Osteocyte (in vitro differentiated cells): ENCODE measurements at regions not wholly inside any gene's neighbourhood (a gene's known extent, or its start where the extent isn't known, plus 50 kb on each side); places are given as distances from the start of the nearest gene placed in this dataset.

Experiments
- DNase-seq: peaks from one replicate; pipeline ENCODE4 v3.0.0; 2021; ENCODE audit warnings: mixed read lengths; ENCODE audit not compliant: unreplicated experiment; ENCODE audit errors: extremely low spot score
- H3K27ac Mint-ChIP-seq: one replicate; pipeline ENCODE4 v1.8.0; 2021; ENCODE audit warnings: mild to moderate bottlenecking, mixed read lengths; ENCODE audit not compliant: unreplicated experiment
- H3K27me3 Mint-ChIP-seq: one replicate; pipeline ENCODE4 v1.8.0; 2021; ENCODE audit warnings: mixed read lengths; ENCODE audit not compliant: unreplicated experiment
- H3K36me3 Mint-ChIP-seq: one replicate; pipeline ENCODE4 v1.8.0; 2021; ENCODE audit warnings: mixed read lengths; ENCODE audit not compliant: unreplicated experiment
- H3K4me1 Mint-ChIP-seq: one replicate; pipeline ENCODE4 v1.8.0; 2021; ENCODE audit warnings: mixed read lengths; ENCODE audit not compliant: unreplicated experiment
- H3K4me3 Mint-ChIP-seq: one replicate; pipeline ENCODE4 v1.8.0; 2021; ENCODE audit warnings: mild to moderate bottlenecking, moderate library complexity, mixed read lengths; ENCODE audit not compliant: unreplicated experiment
- H3K9me3 Mint-ChIP-seq: one replicate; pipeline ENCODE4 v1.8.0; 2021; ENCODE audit warnings: mixed read lengths; ENCODE audit not compliant: unreplicated experiment
- TF ChIP-seq, protein P1 (sequence below): fragments of 200-600 bp; sonication (generic); IDR thresholded peaks from 2 replicates; pipeline ENCODE4 v1.5.0; 2021; ENCODE audit warnings: antibody characterized with exemption, mild to moderate bottlenecking, moderate library complexity

DNA sequence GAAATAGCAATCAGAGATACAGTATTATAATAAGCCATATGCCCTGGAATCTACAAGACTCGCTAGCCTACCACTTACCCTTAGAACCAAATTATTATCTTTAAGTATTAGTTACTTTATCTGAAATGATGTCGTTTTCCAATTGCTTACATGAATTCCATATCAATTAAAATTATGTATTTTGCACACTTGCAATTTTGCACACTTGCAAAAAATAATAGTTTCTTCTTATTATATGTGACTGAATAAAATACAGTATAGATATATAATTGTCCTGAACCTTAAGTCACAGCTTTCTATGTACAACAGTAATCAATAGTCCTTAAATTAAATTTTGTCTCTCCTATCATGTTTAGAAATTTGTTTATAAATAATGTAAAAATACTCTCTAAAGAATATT is 2095.1 kb downstream of the NCAM2 start:
- TF ChIP-seq, protein P1, sequence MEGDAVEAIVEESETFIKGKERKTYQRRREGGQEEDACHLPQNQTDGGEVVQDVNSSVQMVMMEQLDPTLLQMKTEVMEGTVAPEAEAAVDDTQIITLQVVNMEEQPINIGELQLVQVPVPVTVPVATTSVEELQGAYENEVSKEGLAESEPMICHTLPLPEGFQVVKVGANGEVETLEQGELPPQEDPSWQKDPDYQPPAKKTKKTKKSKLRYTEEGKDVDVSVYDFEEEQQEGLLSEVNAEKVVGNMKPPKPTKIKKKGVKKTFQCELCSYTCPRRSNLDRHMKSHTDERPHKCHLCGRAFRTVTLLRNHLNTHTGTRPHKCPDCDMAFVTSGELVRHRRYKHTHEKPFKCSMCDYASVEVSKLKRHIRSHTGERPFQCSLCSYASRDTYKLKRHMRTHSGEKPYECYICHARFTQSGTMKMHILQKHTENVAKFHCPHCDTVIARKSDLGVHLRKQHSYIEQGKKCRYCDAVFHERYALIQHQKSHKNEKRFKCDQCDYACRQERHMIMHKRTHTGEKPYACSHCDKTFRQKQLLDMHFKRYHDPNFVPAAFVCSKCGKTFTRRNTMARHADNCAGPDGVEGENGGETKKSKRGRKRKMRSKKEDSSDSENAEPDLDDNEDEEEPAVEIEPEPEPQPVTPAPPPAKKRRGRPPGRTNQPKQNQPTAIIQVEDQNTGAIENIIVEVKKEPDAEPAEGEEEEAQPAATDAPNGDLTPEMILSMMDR: no peak
- H3K27me3 Mint-ChIP-seq: no peaks in the 10 kb centered on the region
- no peak overlapping the region for H3K4me3 Mint-ChIP-seq
- H3K4me1 Mint-ChIP-seq: no peaks in the 10 kb centered on the region
- H3K27ac Mint-ChIP-seq: no peak overlapping the region
- H3K9me3 Mint-ChIP-seq: peaks cover 28% of the 10 kb centered on the region
- DNase-seq: no peak
- H3K36me3 Mint-ChIP-seq: no peaks in the 10 kb centered on the region

DNA sequence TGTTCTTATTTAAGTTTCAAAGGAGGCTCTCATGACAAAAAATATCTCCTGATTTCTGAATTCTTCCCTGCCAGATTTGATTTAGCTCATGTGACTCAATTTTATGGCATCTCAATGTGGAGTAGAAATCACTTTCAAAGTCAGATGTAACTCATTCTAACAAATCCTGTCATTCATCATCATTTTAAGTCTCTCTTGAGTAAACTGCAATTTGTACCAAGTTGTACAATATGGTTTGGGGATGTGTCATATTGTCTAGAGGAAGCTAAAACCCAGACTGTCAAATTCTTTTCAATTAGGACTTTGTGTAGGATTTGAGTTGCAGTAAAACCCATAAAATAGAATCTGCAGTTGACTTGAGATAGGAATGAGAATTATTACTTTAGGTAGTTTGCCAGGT is 2101.0 kb downstream of the NCAM2 start:
- Mint-ChIP-seq H3K4me3 (no peak overlapping the region), H3K27ac (no peak overlapping the region)

DNA sequence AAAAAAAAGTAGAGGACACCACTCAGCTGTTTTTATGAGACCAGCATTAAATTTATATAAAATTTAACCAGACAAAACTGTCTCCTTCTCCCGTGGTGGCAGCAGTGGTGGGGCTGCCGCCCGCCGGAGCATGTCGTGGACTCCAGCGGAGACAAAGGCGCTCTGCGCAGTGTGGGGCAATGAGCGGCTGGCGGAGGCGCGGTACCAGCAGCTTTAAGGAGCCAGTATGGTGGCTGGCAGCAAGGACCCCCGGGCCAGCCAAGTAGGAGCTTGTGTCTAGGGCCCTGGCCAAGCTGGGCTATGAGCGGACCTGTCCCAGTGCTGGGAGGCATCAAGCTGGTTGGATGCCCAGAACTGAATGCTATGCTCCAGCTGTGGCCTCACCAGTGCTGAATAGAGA is 2102.9 kb downstream of the NCAM2 start:
- H3K27ac Mint-ChIP-seq: no peak overlapping the region
- no peaks in the 10 kb centered on the region for H3K27me3 Mint-ChIP-seq

More for the DNA sequence above, 2101.0 kb downstream of the NCAM2 start:
- TF ChIP-seq, protein P1: no peak
- Mint-ChIP-seq H3K36me3 (no peaks in the 10 kb centered on the region), H3K27me3 (no peaks in the 10 kb centered on the region), H3K4me1 (no peaks in the 10 kb centered on the region), H3K9me3 (peaks cover 25% of the 10 kb centered on the region)
- no peak for DNase-seq

DNA sequence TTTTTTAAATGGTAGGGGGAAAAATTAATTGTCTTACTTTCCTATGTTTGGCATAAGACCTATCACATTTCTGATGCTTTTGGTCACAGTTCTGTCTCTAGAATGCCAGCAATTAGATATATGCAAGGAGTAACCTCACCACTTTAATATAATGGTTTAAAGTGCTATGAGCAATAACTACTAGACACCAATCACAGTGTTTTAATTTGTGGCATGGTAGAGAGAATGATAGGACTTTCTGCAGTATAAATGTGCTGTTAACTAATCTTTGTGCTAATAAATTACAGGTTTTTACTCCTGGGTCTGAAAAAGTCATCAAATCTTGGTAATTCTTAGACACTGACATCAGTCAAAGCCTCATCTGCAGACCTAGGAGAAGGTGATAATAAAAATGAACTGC is 2110.3 kb downstream of the NCAM2 start:
- Mint-ChIP-seq H3K4me1 (no peaks in the 10 kb centered on the region), H3K4me3 (no peak overlapping the region), H3K27me3 (no peaks in the 10 kb centered on the region), H3K9me3 (no peaks in the 10 kb centered on the region), H3K36me3 (no peaks in the 10 kb centered on the region), H3K27ac (no peak overlapping the region)
- no peak for DNase-seq
- TF ChIP-seq, protein P1: no peak

More for the DNA sequence above, 2102.9 kb downstream of the NCAM2 start:
- TF ChIP-seq, protein P1: no peak
- Mint-ChIP-seq H3K36me3 (no peaks in the 10 kb centered on the region), H3K9me3 (peaks cover 25% of the 10 kb centered on the region), H3K4me3 (no peak overlapping the region), H3K4me1 (no peaks in the 10 kb centered on the region)
- DNase-seq: no peak

DNA sequence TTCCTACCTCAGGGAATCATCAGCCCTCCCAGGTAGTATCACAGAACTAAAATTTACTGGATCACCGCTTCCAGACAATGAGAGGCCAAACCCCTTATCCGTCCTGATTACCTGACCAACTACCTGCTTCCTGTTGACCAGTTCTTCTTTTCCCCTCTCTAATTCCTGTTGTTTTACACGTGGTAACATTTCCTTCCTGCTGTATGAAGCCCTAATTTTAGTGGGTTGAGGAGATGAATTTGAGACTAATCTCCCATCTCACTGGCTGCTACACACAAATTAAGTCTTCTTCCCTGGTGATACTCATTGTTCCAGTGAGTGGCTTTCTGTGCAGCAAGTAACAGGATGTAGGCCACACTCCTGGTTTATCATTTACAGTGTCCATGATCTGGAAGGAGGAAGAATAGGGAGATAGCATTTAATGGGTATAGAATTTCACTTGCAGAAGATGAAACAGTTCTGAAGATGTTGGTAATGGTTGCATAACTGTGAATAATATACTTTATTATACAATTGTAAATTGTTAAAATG is 2112.9 kb downstream of the NCAM2 start:
- Mint-ChIP-seq H3K27me3 (no peaks in the 10 kb centered on the region), H3K4me1 (no peaks in the 10 kb centered on the region), H3K4me3 (no peak overlapping the region), H3K9me3 (no peaks in the 10 kb centered on the region), H3K27ac (no peak overlapping the region), H3K36me3 (no peaks in the 10 kb centered on the region)
- TF ChIP-seq, protein P1: no peak
- DNase-seq: no peak
